ENCODE measurements at regions not wholly inside any gene's neighbourhood (a gene's known extent, or its start where the extent isn't known, plus 50 kb on each side); places are given as distances from the start of the nearest gene placed in this dataset.

DNA sequence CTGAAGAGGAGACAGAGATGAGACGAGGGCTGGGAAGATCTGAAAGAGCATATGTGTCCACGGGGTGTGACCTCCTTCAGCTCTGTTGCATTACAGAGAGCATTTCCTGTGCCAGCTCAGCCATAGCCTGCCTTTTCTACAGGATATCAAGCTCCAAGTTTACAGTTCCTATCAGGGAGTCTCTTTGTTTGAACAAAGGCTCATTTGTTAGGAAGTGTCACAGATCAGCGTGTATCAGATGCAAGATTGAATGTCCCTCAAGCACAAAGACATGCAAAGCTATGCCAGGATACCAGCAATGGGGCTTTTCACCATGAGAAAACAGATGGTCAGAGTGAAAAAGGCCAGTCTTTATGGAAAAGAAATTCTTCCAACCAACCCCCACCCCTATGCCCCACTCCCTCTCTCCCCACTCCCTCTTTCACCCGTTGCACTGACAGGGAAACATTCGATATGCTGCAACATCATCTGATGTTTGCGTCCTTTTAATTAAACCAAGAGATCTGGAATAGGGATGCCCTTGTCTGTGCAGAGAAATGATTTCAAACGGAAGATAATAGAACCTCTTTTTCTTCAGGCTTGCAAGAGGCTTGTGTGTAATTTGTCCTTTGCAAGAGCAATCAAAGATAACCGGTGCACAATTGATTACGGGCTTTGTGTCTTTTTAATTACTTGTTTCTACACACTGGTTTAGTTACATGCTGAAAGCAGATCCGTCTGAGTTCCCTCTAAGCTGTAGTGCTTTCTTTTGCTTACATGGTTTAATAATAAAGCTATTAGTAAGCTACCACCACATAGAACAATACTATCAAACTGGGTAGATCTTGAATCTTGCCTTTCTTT, 263.1 kb upstream of the RGMB start:
- no peaks in the 10 kb centered on the region for H3K36me3 ChIP-seq (ENCODE audit: insufficient read depth, low read length)
- no peaks in the 10 kb centered on the region for H3K79me2 ChIP-seq (ENCODE audit: control insufficient read depth, insufficient read depth, low read length, unreplicated experiment)
- H3K4me3 ChIP-seq (ENCODE audit: low read depth, low read length): no peak overlapping the region
- H2AFZ ChIP-seq (ENCODE audit: low read length, unreplicated experiment): peak overlapping the region; percentile 77
- peaks cover 4% of the 10 kb centered on the region for H3K4me1 ChIP-seq (ENCODE audit: control insufficient read depth, insufficient read depth, low read length, unreplicated experiment)
- no peaks in the 10 kb centered on the region for H3K27me3 ChIP-seq (ENCODE audit: insufficient read depth, low read length)
- no peak overlapping the region for H3K27ac ChIP-seq (ENCODE audit: low read depth, low read length)

DNA sequence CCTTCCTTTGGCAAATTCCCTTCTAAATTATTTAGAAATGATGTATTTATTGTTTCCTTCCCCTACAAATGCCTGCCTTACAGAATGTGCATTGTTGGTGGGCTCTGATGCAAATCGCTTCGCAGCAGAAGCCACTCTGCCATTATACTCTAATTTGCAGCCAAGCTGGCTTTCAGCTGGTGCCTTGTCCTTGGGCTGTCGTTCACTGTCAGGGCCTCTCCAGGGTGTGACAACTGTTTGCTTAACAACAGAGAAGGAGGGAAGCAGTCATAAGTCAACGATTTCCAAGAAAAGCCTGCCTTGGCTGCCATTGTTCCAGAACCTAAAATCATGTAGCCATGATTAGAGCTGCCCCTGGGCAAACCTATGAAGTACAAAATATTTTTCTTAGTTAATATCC, 260.1 kb upstream of the RGMB start:
- no peak overlapping the region for H2AFZ ChIP-seq (ENCODE audit: low read length, unreplicated experiment)

DNA sequence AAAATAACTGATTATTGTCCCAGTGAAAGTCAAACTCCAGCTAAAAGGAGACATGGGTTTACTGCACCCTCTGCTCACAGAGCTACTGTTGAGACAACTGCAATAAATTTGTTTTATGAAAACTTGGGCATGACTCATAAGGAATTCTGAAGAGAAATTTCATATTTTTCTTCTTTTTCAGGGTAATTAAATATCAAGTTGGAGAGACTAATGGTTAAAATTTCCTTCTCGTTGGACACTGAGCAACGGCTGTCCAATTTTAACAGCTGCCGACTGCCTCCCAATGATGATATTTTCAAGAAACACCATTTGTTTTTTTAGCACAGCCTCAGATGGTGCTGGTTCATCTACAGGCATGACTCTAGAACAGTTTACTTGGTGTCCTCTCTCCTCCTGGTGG, 259.2 kb upstream of the RGMB start:
- Histone ChIP-seq H3K27me3 (ENCODE audit: insufficient read depth, low read length) (no peaks in the 10 kb centered on the region), H3K4me1 (ENCODE audit: control insufficient read depth, insufficient read depth, low read length, unreplicated experiment) (peaks cover 4% of the 10 kb centered on the region), H3K36me3 (ENCODE audit: insufficient read depth, low read length) (no peaks in the 10 kb centered on the region), H3K4me3 (ENCODE audit: low read depth, low read length) (no peak overlapping the region), H3K27ac (ENCODE audit: low read depth, low read length) (no peak overlapping the region), H3K79me2 (ENCODE audit: control insufficient read depth, insufficient read depth, low read length, unreplicated experiment) (no peaks in the 10 kb centered on the region), H2AFZ (ENCODE audit: low read length, unreplicated experiment) (peak overlapping the region; percentile 29)

More for the DNA sequence above, 260.1 kb upstream of the RGMB start:
- H3K27me3 ChIP-seq (ENCODE audit: insufficient read depth, low read length): no peaks in the 10 kb centered on the region
- H3K36me3 ChIP-seq (ENCODE audit: insufficient read depth, low read length): no peaks in the 10 kb centered on the region
- H3K4me3 ChIP-seq (ENCODE audit: low read depth, low read length): no peak overlapping the region
- H3K4me1 ChIP-seq (ENCODE audit: control insufficient read depth, insufficient read depth, low read length, unreplicated experiment): peaks cover 4% of the 10 kb centered on the region
- no peak overlapping the region for H3K27ac ChIP-seq (ENCODE audit: low read depth, low read length)
- no peaks in the 10 kb centered on the region for H3K79me2 ChIP-seq (ENCODE audit: control insufficient read depth, insufficient read depth, low read length, unreplicated experiment)

DNA sequence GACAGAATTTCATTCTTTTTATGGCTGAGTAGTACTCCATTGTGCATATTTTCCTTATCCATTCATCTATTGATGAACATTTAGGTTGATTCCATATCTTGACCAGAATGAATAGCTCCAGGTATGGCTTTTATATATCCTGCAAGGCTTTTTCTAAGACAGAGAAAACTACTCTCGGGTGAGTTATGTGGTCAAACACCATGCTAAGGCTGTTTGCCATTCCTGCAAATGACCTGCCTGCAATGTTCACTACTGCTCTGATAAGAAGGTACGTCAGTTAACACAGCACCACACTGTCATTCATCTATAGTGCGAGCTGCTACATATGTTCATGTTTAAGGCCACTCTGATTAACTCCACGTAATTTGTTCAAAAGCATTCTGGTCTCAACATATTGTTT, 256.8 kb upstream of the RGMB start:
- Histone ChIP-seq H3K27ac (ENCODE audit: low read depth, low read length) (no peak overlapping the region), H3K36me3 (ENCODE audit: insufficient read depth, low read length) (no peaks in the 10 kb centered on the region), H2AFZ (ENCODE audit: low read length, unreplicated experiment) (no peak overlapping the region), H3K4me3 (ENCODE audit: low read depth, low read length) (no peak overlapping the region), H3K27me3 (ENCODE audit: insufficient read depth, low read length) (no peaks in the 10 kb centered on the region), H3K79me2 (ENCODE audit: control insufficient read depth, insufficient read depth, low read length, unreplicated experiment) (no peaks in the 10 kb centered on the region), H3K4me1 (ENCODE audit: control insufficient read depth, insufficient read depth, low read length, unreplicated experiment) (no peaks in the 10 kb centered on the region)

DNA sequence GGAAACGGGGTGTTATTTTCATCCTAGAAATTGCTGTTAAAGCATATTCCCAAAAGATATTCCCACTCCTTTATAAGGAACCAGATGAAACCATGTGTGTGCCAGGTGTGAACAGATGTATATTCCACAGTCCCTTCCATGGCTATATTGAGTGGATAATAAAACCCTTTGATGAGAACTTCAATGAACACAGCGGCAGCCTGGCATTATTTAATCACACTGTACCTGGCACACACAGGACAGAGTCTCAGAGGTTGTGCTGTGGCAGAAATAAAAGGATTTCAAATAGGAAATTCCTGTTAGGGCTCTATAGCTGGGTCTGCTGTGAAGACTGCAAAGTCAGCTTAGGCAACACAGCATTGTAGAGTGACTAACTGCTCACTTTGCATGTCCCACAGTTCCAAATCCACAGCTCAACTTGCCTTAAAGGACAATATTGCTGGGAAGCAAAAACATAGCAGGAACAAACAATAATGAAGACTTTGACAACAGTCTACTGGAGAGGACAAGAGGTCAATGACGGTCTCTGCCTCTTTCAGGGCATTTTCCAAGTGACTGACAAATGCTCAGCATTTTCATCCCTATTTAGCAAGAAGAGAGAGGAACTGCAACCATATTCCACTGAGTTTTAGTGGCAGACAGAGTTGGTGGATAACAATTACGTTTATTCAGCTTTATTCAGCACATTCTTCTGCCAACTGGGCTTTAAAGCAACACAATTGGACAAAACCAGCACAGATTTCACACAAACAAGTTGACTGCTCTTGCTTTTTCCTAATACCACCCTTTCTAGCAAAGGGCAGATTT, 255.7 kb upstream of the RGMB start:
- Histone ChIP-seq H2AFZ (ENCODE audit: low read length, unreplicated experiment) (no peak overlapping the region), H3K27ac (ENCODE audit: low read depth, low read length) (no peak overlapping the region), H3K79me2 (ENCODE audit: control insufficient read depth, insufficient read depth, low read length, unreplicated experiment) (no peaks in the 10 kb centered on the region), H3K4me3 (ENCODE audit: low read depth, low read length) (no peak overlapping the region), H3K36me3 (ENCODE audit: insufficient read depth, low read length) (no peaks in the 10 kb centered on the region), H3K4me1 (ENCODE audit: control insufficient read depth, insufficient read depth, low read length, unreplicated experiment) (no peaks in the 10 kb centered on the region), H3K27me3 (ENCODE audit: insufficient read depth, low read length) (no peaks in the 10 kb centered on the region)

DNA sequence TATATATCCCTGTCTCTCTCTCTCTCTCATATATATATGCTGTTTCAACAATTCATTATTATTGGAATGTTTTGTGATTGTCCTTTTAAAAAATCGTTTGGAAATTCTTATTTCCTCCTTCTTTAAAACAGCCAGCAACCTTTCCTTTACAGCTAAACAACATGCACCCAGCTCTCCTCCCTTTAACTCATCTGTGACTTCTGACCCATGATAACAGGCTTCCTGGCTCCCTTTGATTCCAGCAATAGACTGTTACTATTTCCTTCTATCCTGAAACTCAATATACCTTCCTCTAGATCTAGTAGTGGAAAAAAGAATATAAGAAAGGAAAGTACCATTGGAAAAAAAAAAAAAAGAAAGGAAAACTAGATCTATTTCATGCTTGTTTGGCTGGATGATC, 254.7 kb upstream of the RGMB start:
- no peaks in the 10 kb centered on the region for H3K4me1 ChIP-seq (ENCODE audit: control insufficient read depth, insufficient read depth, low read length, unreplicated experiment)
- no peak overlapping the region for H3K4me3 ChIP-seq (ENCODE audit: low read depth, low read length)
- no peaks in the 10 kb centered on the region for H3K27me3 ChIP-seq (ENCODE audit: insufficient read depth, low read length)
- no peaks in the 10 kb centered on the region for H3K79me2 ChIP-seq (ENCODE audit: control insufficient read depth, insufficient read depth, low read length, unreplicated experiment)
- H3K27ac ChIP-seq (ENCODE audit: low read depth, low read length): no peak overlapping the region
- no peaks in the 10 kb centered on the region for H3K36me3 ChIP-seq (ENCODE audit: insufficient read depth, low read length)
- no peak overlapping the region for H2AFZ ChIP-seq (ENCODE audit: low read length, unreplicated experiment)

DNA sequence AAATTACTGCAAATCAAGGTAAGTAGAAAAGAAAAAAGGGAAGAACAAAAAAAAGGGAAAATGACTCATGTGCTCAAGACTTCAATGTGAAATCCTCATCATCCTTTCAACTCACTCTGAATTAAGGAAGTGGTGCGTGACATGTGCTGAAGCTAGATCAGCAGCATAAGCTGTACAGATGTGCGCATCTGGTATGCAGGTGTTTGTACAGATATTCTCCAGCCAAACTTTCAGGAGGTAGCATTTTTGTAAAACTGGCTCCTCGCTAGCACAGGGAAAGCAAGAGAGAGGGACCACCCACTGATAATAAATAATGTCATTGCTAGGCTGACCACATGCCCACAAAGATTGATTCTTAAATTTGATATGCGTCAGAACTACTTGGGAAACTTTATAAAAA, 253.9 kb upstream of the RGMB start:
- Histone ChIP-seq H3K79me2 (ENCODE audit: control insufficient read depth, insufficient read depth, low read length, unreplicated experiment) (no peaks in the 10 kb centered on the region), H3K27me3 (ENCODE audit: insufficient read depth, low read length) (no peaks in the 10 kb centered on the region), H2AFZ (ENCODE audit: low read length, unreplicated experiment) (no peak overlapping the region), H3K4me1 (ENCODE audit: control insufficient read depth, insufficient read depth, low read length, unreplicated experiment) (no peaks in the 10 kb centered on the region), H3K36me3 (ENCODE audit: insufficient read depth, low read length) (no peaks in the 10 kb centered on the region), H3K4me3 (ENCODE audit: low read depth, low read length) (no peak overlapping the region), H3K27ac (ENCODE audit: low read depth, low read length) (no peak overlapping the region)

DNA sequence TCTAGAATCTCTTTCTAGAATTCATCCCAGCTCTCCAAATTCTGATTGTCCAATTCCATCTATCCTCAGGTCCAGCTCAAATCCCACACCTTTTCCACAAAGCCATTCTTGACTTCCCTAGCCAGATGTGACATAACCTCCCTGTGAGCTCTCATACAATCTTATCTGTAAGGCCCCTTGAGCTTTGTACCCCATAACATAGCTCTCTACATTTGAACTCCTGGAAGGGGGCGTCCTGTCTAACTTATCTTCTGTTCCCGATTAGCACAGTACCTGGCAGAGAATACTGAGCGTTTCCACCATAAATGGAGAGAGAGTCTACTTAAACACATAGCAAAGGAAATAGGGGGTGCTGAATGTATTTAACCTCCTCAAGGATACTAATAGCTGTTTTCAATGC, 251.6 kb upstream of the RGMB start:
- no peaks in the 10 kb centered on the region for H3K27me3 ChIP-seq (ENCODE audit: insufficient read depth, low read length)

DNA sequence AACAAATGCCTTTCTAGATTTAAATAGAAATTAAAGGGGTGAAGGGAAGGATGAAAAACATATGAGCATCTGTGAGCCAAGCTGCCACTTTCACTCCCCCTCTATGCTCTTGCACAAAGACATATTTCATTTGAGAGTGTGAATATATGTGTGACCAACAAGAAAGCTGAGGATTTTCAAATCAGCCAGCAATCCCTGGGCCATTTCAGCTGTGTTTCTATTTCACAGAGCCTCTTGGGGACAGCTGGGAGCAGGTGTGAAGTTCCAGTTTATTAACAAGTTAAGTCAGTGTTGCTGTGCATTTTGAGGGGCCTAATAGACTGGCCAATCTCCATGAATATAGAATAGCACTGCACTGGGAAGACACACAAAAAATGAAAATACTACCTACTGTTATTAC, 248.7 kb upstream of the RGMB start:
- Histone ChIP-seq H3K79me2 (ENCODE audit: control insufficient read depth, insufficient read depth, low read length, unreplicated experiment) (no peaks in the 10 kb centered on the region), H3K27ac (ENCODE audit: low read depth, low read length) (no peak overlapping the region), H2AFZ (ENCODE audit: low read length, unreplicated experiment) (no peak overlapping the region), H3K27me3 (ENCODE audit: insufficient read depth, low read length) (no peaks in the 10 kb centered on the region), H3K36me3 (ENCODE audit: insufficient read depth, low read length) (no peaks in the 10 kb centered on the region), H3K4me3 (ENCODE audit: low read depth, low read length) (no peak overlapping the region), H3K4me1 (ENCODE audit: control insufficient read depth, insufficient read depth, low read length, unreplicated experiment) (no peaks in the 10 kb centered on the region)

More for the DNA sequence above, 251.6 kb upstream of the RGMB start:
- H3K27ac ChIP-seq (ENCODE audit: low read depth, low read length): no peak overlapping the region
- H2AFZ ChIP-seq (ENCODE audit: low read length, unreplicated experiment): no peak overlapping the region
- no peaks in the 10 kb centered on the region for H3K4me1 ChIP-seq (ENCODE audit: control insufficient read depth, insufficient read depth, low read length, unreplicated experiment)
- H3K79me2 ChIP-seq (ENCODE audit: control insufficient read depth, insufficient read depth, low read length, unreplicated experiment): no peaks in the 10 kb centered on the region
- H3K36me3 ChIP-seq (ENCODE audit: insufficient read depth, low read length): no peaks in the 10 kb centered on the region
- no peak overlapping the region for H3K4me3 ChIP-seq (ENCODE audit: low read depth, low read length)

DNA sequence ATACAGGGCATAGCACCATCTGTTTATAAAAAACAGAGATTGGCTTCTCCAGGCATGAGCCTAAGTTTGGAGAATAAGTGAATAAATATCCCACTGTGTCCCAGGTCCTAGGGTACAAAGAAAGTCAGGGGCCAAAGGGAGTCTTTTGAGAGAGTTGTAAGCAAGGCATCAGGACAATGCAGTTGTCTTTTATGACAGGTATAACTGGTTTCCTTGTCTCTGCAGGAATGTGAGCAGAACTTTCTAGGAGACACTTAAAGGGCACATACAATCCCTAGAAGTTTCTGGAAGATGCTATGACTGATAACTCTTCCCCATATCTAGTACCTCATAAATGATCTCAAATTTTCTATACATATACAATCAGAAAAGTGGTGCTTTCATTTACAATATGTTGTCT, 245.6 kb upstream of the RGMB start:
- Histone ChIP-seq H3K27ac (ENCODE audit: low read depth, low read length) (no peak overlapping the region), H2AFZ (ENCODE audit: low read length, unreplicated experiment) (no peak overlapping the region), H3K4me3 (ENCODE audit: low read depth, low read length) (no peak overlapping the region), H3K27me3 (ENCODE audit: insufficient read depth, low read length) (no peaks in the 10 kb centered on the region), H3K79me2 (ENCODE audit: control insufficient read depth, insufficient read depth, low read length, unreplicated experiment) (no peaks in the 10 kb centered on the region), H3K4me1 (ENCODE audit: control insufficient read depth, insufficient read depth, low read length, unreplicated experiment) (no peaks in the 10 kb centered on the region), H3K36me3 (ENCODE audit: insufficient read depth, low read length) (no peaks in the 10 kb centered on the region)

DNA sequence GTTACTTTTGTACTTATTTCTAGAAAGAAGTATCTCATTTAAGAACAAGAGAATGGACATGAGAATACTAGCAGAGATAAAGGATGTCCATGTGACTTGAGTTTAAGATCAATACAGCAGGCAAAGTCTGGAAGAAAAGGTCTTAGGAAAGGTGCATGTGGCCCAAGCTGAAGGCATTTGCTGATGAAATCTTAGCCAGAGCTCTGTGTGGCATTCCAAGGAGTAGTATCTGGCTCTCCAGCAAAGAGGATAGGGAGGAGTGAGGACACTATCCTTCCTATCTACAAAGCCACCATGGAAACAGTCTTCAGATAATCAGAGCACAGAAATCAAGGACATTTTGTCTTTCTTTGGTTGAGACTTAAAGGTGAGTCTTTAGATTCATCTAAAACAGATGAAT, 244.1 kb upstream of the RGMB start:
- H2AFZ ChIP-seq (ENCODE audit: low read length, unreplicated experiment): peak overlapping the region; percentile 9
- no peaks in the 10 kb centered on the region for H3K27me3 ChIP-seq (ENCODE audit: insufficient read depth, low read length)
- no peaks in the 10 kb centered on the region for H3K79me2 ChIP-seq (ENCODE audit: control insufficient read depth, insufficient read depth, low read length, unreplicated experiment)
- no peak overlapping the region for H3K27ac ChIP-seq (ENCODE audit: low read depth, low read length)
- H3K4me1 ChIP-seq (ENCODE audit: control insufficient read depth, insufficient read depth, low read length, unreplicated experiment): no peaks in the 10 kb centered on the region
- no peaks in the 10 kb centered on the region for H3K36me3 ChIP-seq (ENCODE audit: insufficient read depth, low read length)
- H3K4me3 ChIP-seq (ENCODE audit: low read depth, low read length): no peak overlapping the region

Measured in ACC112 (cell line).